HG02943 (cell line): ENCODE measurements at regions not wholly inside any gene's neighbourhood (a gene's known extent, or its start where the extent isn't known, plus 50 kb on each side); places are given as distances from the start of the nearest gene placed in this dataset.

ENCODE experiments used
- ATAC-seq: cut with Tn5 transposase; IDR thresholded peaks from one replicate; pipeline ENCODE4 v1.9.1; 2021; ENCODE audit warnings: mild to moderate bottlenecking, low read depth, moderate library complexity; ENCODE audit not compliant: unreplicated experiment

DNA sequence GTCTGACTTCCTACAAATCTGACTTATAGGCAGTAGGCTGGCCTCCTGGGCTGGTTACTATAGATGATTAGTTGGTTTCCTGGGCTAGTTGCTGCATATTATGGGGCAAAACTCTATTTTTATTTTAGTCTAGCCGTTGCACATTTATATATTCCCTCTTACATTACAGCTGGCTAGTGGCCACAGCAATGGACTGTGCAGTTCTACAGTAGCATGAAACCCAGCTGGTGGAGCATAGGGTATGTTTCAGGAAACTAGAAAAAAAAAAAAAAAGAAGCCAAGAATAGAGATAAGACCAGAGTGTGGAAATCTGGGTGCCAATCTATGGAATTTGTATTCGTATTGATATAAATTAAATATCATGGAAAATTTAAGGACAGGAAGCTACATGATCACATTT, 304.4 kb upstream of the NBEA start:
- no peak for ATAC-seq

DNA sequence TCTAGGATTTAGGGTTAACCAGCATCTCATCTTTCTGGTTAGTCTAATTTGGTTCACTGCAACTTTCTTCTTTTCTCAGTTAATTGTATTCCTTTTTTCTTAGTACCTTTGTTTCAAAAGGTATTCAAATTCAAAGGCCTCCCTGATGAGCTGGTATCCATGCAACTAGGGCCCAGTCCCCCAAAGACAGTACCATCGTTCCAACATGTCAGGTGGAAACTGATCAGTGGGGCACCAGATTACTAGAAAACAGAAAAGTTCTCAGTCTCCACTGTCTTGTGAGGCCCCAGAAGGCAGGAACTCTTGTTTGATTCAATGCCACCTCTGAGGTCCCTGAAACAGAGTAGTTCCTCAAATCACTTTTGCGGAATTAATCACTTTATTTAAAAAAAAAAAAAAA, 303.2 kb upstream of the NBEA start:
- ATAC-seq, result no peak

DNA sequence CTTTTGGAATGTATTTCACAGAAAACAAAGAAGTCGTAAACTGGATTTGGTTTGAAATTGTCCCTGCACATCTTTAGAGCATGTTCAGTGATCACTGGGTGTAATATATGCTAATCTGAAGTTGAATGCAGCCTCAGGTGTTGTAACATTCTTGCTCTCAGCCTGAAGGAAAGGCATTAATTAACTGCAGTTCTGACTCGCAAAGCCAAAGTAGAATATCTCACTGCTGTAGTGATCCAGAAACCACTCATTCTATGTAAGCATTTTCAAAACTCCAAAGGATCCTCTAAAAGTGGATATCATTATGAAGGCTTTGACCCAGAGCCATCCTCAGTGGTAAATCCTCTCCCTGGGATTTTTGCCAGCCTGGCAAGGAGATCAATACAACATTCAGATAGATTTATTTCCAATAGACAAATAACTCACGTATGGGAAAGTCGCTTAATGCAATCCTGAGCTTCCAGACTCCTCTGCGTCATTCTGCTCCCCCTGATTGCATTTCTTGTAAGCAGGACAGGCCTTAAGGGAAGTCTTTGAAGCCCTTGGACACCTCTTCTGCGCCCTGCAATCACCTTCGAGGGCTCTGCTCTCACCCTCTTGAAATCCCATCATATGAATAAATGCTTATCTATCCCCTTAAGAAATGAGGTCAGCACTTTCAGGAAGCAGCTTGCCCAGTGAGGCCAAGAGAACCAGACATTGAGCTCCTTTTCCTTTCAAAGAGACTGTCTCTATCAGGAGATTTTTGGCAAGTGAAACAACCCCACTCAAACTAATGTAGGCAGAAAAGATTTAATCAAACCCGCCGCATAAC, 301.7 kb upstream of the NBEA start:
- no peak for ATAC-seq

- no peak for ATAC-seq
Measured at GRCh38 chr13:34640993-34641330, 301.1 kb upstream of the NBEA start.

DNA sequence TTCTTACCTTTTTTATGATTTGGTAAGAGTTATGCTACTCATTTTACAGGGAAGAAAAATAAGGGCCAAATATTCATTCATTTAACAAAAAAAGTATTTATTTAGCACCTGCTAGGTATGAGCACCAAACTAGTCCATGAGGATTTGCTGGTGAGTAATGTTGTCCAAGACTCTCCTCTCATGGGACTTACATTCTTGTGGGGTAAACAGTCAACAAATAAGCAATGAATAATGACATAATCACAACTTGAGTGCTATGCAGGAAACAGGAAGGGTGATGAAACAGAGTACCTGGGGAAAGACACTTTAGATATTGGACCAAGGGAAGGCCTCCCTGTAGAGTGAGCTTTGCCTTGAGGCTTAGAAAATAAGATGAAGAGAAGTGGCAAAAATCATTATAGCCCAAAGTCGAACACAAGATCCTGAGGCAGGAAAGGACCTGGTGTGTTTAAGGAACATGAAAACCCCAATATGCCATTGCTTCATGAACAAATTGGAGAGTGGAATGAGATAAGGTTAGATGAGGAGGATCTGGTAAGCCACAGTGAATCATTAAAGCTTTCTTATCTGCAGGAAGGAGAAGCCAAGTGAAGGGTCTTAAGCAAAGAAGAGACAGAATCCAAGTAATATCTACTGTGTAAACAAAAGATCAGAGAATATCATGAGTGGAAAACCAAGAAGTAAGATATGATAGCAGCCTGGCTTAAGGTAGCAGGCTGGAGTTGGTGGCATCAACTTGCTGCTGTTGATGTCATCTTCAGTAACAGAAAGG, 294.5 kb upstream of the NBEA start:
- no peak for ATAC-seq

- no peak for ATAC-seq
Measured at GRCh38 chr13:34654203-34654602, 287.9 kb upstream of the NBEA start.

- ATAC-seq, result no peak
Measured at GRCh38 chr13:34654647-34655046, 287.4 kb upstream of the NBEA start.

DNA sequence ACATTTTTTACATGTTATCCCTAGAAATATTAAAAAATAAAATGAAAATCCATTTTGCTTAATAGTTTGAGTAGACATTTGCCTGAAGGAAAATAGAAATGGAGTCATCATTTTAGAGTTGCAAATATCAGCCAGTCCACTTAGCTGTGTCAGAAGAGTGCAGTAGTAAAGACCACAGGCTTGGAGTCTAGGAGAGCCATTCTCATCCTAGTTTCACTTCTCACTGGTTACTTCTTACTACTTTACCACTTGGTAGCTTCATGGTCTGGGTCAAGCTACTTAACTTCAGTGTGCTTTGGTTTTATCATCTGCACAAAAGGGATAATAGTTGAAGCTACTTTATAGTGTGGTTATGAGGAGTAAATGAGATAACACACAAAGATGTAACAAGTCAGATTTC, 286.5 kb upstream of the NBEA start:
- no peak for ATAC-seq

GRCh38 chr13:34657716-34658115, 284.4 kb upstream of the NBEA start:
- no peak for ATAC-seq

DNA sequence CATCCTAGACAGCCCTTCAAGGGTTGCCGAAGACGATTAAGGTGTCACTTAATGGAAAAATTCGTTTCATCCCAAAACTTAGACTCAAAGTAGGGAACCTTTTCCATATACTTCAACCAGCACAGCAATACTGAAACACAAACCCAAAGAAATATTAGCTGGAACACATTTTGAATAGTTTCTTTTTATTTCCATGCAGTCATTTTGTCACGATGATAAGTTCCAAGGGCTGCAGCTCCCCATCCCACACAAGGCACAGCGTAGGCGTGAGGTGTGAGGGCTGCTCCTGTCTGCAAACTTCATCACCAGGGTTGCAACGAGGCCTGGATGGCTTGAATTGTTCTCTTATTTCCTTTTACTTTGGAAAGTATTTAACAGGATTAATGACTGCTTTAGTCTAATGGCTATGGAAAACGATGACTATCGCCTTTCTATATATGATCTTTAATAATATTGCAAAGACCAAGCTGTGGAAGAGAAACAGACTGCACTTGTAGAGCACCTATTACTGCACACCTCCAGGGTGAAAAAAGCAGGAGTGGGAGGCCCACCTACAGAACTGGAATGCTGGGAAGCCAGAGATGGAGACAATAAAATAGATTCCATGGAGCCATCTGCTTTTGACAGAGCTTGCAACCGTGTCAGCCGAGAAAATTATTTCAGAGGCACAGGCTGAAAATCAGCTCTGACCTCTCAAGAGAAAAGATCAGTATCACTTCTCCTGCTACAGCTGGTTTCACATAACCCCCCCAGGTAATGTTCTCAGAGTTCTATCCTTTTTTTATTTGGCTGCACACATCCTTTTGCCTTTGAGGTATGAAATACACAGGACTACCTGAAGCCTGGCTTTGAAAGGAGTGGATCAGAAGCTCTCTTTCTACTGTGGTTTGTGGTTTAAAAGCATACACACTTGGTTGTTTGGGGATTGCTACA, 274.5 kb upstream of the NBEA start:
- no peak for ATAC-seq

GRCh38 chr13:34671137-34671536, 270.9 kb upstream of the NBEA start:
- ATAC-seq, result no peak

- no peak for ATAC-seq
Measured at GRCh38 chr13:34672631-34673030, 269.4 kb upstream of the NBEA start.

- ATAC-seq, result no peak
Measured at GRCh38 chr13:34675626-34676025, 266.4 kb upstream of the NBEA start.

GRCh38 chr13:34678154-34678553, 263.9 kb upstream of the NBEA start:
- no peak for ATAC-seq

DNA sequence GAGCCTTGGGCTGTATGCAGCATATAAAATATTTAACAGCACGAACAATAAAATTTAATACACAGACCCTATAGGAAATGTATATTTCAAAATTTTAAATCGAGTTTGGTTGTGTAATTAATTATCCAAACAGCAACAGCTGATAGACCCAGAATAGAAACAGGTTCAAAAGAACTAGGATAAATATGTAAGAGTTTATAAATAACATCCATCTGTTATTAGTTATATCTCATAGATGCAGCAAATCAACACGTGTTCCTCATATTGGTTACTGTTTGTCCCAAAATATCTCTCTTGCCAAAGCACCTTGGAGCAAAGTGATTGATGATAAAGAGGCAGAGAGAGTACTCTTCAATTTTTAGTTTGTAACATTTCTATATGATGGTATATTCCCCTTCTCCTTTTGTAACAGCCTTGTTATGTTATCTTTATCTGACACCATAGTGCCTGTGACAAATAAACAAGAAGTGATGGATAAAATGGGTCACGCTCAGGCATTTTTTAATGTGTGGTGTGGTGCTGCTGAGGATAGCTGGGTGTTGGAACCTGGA, 260.6 kb upstream of the NBEA start:
- ATAC-seq, result no peak

GRCh38 chr13:34695063-34695462, 247.0 kb upstream of the NBEA start:
- no peak for ATAC-seq

GRCh38 chr13:34696296-34696695, 245.8 kb upstream of the NBEA start:
- ATAC-seq, result no peak

DNA sequence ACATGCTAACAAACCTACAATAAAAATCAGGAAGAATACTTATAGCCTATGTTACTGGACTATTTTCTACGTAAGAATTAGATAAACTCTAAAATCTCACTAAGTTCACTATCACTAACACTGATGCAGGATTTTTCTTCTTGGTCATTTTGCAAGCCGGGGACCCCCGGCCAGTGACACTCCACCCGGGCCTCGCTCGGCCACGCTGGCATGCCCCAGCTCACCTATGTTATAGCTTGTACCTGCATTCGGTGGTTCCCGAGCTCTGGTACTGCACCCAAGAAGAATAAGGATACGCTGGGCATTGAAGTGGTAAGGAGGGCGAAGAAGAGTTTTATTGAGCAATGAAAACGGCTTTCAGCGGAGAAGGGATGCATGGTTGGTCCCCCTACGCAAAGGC, 245.3 kb upstream of the NBEA start:
- ATAC-seq, result no peak

DNA sequence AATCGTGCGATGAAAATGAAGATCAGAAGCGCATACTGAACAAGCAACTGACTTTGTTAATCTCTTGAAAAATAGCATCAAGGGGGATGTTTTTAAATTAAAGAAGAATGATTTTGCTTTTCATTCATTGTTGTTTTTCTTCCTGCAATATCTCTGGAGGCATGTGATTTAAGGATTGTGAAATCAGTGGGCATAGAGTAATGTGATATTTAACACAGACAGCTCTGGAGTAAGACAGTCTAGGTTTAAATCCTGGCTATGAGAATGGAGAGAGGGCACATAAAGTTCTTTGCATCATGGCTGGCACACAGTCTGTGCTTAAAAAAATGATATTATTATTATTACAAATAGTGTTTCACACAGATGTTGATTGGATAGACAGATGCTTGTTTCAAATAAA, 243.1 kb upstream of the NBEA start:
- ATAC-seq, result no peak

- no peak for ATAC-seq
Measured at GRCh38 chr13:34700155-34700554, 241.9 kb upstream of the NBEA start.

DNA sequence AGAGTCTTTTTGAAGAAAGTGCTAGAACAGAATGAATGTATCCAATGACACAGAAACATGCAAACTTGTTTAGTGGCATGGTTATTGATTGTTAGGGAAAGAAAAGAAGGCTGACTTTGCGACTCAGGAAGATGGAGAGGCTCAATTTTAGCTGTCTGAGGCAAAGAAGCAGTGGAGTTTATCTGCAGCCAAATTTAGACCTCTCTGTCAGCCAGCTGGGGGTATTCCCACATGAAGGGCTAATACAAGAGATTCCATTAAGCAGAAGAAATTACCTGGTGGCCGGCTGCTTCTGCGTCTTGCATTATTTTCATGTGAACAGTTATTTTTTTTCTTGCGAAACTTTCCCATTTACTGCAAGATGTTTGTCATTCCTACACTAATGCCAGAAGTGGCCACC, 240.2 kb upstream of the NBEA start:
- no peak for ATAC-seq
